Sigmoid colon (tissue), 6 donors: ENCODE measurements at regions not wholly inside any gene's neighbourhood (a gene's known extent, or its start where the extent isn't known, plus 50 kb on each side); places are given as distances from the start of the nearest gene placed in this dataset.

Source experiments
- DNase-seq: peaks from one replicate; pipeline ENCODE4 v3.0.0-alpha.2; 2019
- H3K27ac ChIP-seq, 4 donors: fragments of 200-600 bp; sonication (generic); one replicate each; pipeline ENCODE4 v1.5.1; 2016 to 2019; ENCODE audit warnings: mild to moderate bottlenecking in 1 of 4
- H3K27me3 ChIP-seq, 3 donors: fragments of 200-600 bp; sonication (generic); one replicate each; pipeline ENCODE4 v1.5.1; 2019; ENCODE audit warnings: mild to moderate bottlenecking in 1 of 3
- H3K36me3 ChIP-seq, 4 donors: fragments of 200-600 bp; sonication (generic); one replicate each; pipeline ENCODE4 v1.5.1; 2016 to 2019
- H3K4me1 ChIP-seq, 4 donors: fragments of 200-600 bp; sonication (generic); one replicate each; pipeline ENCODE4 v1.5.1; 2017 to 2019
- H3K4me3 ChIP-seq, 4 donors: fragments of 200-600 bp; sonication (generic); one replicate each; pipeline ENCODE4 v1.5.1; 2017 to 2019; ENCODE audit warnings: mild to moderate bottlenecking in 2 of 4, moderate library complexity in 1 of 4
- H3K9me3 ChIP-seq, 4 donors: fragments of 200-600 bp in 3 of 4; sonication (generic) in 3 of 4; one replicate each; pipeline versions ENCODE4 v1.5.1 to v1.6.1; 2013 to 2019
- CTCF ChIP-seq, 4 experiments: fragments of 450-650 bp in 3 of 4; fragments of 200-600 bp in 1 of 4; IDR thresholded peaks; one replicate each; pipeline ENCODE4 v1.5.1; 2016 to 2019; ENCODE audit warnings: antibody characterized with exemption in 4 of 4, mild to moderate bottlenecking in 3 of 4, moderate library complexity in 2 of 4
- EP300 ChIP-seq, 4 donors: sonication (generic); formaldehyde crosslinking; IDR thresholded peaks; one replicate each; pipeline ENCODE4 v1.6.1; 2017; ENCODE audit warnings: antibody characterized with exemption in 4 of 4
- POLR2A ChIP-seq, 2 donors: fragments of 450-650 bp; IDR thresholded peaks; one replicate each; pipeline ENCODE4 v1.6.1; 2016; ENCODE audit warnings: antibody characterized with exemption in 2 of 2, mild to moderate bottlenecking in 2 of 2, moderate library complexity in 2 of 2
- POLR2AphosphoS5 ChIP-seq, 4 donors: sonication (generic); formaldehyde crosslinking; IDR thresholded peaks; one replicate each; pipeline ENCODE4 v1.6.1; 2017; ENCODE audit warnings: antibody characterized with exemption in 4 of 4
- WGBS, 2 donors: extraction: QIAGEN DNeasy Blood & Tissue Kit; methylation state at CpG; one replicate each; pipeline ENCODE4 v1.1.7; 2013; 5-methylcytosine and 5-hydroxymethylcytosine counted together
- intact Hi-C: fragments of 100-400 bp; cut with DNase I; formaldehyde crosslinking; loops from one replicate; pipeline ENCODE4 v1.15.1; 2023
- donor health status: healthy with polysubstance abuse.
- donor health status: healthy.

DNA sequence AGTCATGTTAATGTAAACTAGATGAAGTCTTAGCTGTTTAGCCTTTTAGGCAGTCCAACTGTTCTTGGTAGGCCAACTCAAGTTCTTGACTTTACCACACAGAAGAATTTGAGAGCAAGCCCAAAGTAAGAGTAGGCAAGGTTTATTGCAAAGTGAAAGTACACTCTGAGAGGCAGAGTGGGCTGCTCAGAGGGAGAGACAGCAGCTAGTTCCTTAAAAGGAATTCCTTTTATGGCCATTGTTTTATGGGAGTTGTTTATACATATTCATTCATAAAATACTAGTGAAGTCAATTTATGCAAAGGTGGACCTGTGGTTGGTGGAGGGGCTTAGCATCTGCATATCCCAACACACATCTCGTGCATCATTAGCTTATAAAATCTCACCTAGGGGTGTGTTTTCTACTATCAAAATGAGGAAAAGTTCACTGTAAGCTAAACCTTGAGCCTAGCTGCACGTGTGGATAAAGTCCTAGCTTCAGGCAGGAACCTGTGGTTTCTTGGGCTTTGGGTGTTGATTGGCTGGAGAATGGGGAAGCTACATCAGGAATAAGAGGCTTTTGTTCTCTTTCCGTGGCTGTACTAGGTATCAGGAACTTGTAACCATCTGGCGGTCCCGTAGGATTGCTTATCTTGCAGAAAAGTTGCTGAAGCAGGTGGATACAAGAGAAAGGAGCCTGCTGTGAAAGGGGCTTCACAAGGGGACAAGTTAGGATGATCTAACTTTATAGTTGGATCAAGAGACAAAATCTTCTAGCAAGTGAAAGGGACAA is 110.4 kb upstream of the GULP1 start:
- no peak for DNase-seq
- Histone ChIP-seq H3K4me1 (no peaks in the 10 kb centered on the region), H3K27me3 (no peaks in the 10 kb centered on the region), H3K36me3 (no peaks in the 10 kb centered on the region), H3K27ac (no peak overlapping the region), H3K9me3 (no peaks in the 10 kb centered on the region), H3K4me3 (no peak overlapping the region)
- TF ChIP-seq POLR2A (IDR thresholded peaks at IDR 0.05) = no peak
- TF ChIP-seq EP300 (IDR thresholded peaks at IDR 0.05) = no peak
- TF ChIP-seq CTCF (IDR thresholded peaks at IDR 0.05) = no peak
- TF ChIP-seq POLR2AphosphoS5 (IDR thresholded peaks at IDR 0.05) = no peak
- intact Hi-C loops = no loop called here
- WGBS, 2 donors = 34 to 42% methylated on average over 5 of the region's 5 CpGs

DNA sequence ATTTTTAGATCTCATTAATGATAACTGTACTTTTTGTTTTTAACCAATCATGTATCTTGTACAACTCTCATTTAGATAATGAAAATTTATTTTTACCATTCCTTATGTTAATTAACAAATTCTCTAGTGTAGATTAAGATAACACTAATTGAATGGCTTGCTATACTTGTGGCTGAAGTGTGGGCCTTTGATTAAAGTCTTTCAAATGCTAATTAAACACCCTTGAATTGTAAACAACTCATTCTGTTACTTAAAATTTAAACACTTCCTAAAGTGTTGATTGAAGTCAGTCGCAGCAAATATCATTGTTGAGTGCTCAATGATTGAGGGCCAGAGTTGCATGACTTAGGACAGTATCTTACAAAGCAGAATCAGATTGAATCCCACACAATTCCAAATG is 109.8 kb upstream of the GULP1 start:
- H3K36me3 ChIP-seq = no peaks in the 10 kb centered on the region
- no peak for DNase-seq
- no peak overlapping the region for H3K27ac ChIP-seq
- TF ChIP-seq POLR2AphosphoS5 (IDR thresholded peaks at IDR 0.05) = no peak
- TF ChIP-seq POLR2A (IDR thresholded peaks at IDR 0.05) = no peak
- TF ChIP-seq EP300 (IDR thresholded peaks at IDR 0.05) = no peak
- TF ChIP-seq CTCF (IDR thresholded peaks at IDR 0.05) = no peak
- H3K4me1 ChIP-seq = no peaks in the 10 kb centered on the region
- H3K9me3 ChIP-seq = no peaks in the 10 kb centered on the region
- 64 to 75% methylated on average over 1 of the region's 1 CpG for WGBS, 2 donors
- intact Hi-C loops = no loop called here
- no peaks in the 10 kb centered on the region for H3K27me3 ChIP-seq
- no peak overlapping the region for H3K4me3 ChIP-seq

GRCh38 chr2:188187726-188188125 is 103.9 kb upstream of the GULP1 start:
- Histone ChIP-seq H3K4me1 (no peaks in the 10 kb centered on the region), H3K4me3 (no peak overlapping the region), H3K9me3 (no peaks in the 10 kb centered on the region), H3K27ac (no peak overlapping the region), H3K36me3 (no peaks in the 10 kb centered on the region), H3K27me3 (no peaks in the 10 kb centered on the region)
- intact Hi-C loops = no loop called here
- no peak for TF ChIP-seq EP300 (IDR thresholded peaks at IDR 0.05)
- no peak for DNase-seq

GRCh38 chr2:188189356-188189755 is 102.3 kb upstream of the GULP1 start:
- H3K36me3 ChIP-seq = no peaks in the 10 kb centered on the region
- H3K27me3 ChIP-seq = no peaks in the 10 kb centered on the region
- H3K4me1 ChIP-seq = no peaks in the 10 kb centered on the region
- DNase-seq = no peak
- no peaks in the 10 kb centered on the region for H3K9me3 ChIP-seq
- no peak overlapping the region for H3K27ac ChIP-seq
- intact Hi-C loops = no loop called here
- TF ChIP-seq EP300 (IDR thresholded peaks at IDR 0.05) (no peak), CTCF (IDR thresholded peaks at IDR 0.05) (no peak), POLR2A (IDR thresholded peaks at IDR 0.05) (no peak), POLR2AphosphoS5 (IDR thresholded peaks at IDR 0.05) (no peak)
- 55 to 74% methylated on average over 3 of the region's 3 CpGs for WGBS, 2 donors
- no peak overlapping the region for H3K4me3 ChIP-seq

DNA sequence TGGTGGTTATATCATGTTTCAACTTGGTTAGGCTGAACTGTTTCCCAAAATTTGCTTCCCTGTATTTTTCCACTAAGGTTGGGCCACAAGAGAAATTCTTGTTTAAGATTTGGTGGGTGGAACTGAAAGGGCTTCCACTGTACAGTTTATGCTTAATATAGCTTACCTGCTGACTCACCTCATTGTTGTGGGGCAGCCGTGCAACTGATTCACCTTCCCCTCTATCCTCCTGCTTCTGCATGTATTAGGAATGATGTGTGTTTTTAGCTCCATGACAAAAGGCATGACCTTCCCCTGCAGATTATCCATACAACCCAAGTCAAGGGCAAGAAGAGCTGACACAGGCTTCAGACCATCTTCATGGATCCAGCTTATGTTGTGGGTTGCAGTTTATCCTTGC is 98.4 kb upstream of the GULP1 start:
- DNase-seq = no peak
- intact Hi-C loops = no loop called here
- no peak for TF ChIP-seq CTCF (IDR thresholded peaks at IDR 0.05)
- TF ChIP-seq POLR2AphosphoS5 (IDR thresholded peaks at IDR 0.05) = no peak
- no peak for TF ChIP-seq EP300 (IDR thresholded peaks at IDR 0.05)
- no peak for TF ChIP-seq POLR2A (IDR thresholded peaks at IDR 0.05)
- Histone ChIP-seq H3K27me3 (no peaks in the 10 kb centered on the region), H3K4me1 (no peaks in the 10 kb centered on the region), H3K27ac (no peak overlapping the region), H3K9me3 (no peaks in the 10 kb centered on the region), H3K4me3 (no peak overlapping the region), H3K36me3 (no peaks in the 10 kb centered on the region)
- WGBS, 2 donors = 83 to 93% methylated on average over 1 of the region's 1 CpG
